ENCODE measurements at regions not wholly inside any gene's neighbourhood (a gene's known extent, or its start where the extent isn't known, plus 50 kb on each side); places are given as distances from the start of the nearest gene placed in this dataset.

DNA sequence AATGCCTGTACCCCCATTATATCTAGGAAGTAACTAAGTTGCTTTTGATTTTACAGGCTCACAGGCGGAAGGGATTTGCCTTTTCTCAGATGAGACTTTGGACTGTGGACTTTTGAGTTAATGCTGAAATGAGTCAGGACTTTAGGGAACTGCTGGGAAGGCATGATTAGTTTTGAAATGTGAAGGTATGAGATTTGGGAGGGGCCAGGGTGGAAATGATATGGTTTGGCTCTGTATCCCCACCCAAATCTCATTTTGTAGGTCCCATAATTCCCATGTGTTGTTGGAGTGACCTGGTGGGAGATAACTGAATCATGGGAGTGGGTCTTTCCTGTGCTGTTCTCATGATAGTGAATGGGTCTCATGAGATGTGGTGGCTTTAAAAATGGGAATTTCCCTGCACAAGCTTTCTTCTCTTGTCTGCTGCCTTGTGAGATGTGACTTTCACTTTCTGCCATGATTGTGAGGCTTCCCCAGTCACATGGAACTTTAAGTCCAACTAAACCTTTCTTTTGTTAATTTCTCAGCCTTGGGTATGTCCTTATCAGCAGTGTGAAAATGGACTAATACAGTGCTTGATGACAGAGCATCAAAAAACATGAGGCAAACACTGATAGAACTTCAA is 1119.5 kb downstream of the PLA2G4A start (continued):
- TF ChIP-seq EZH2 (IDR thresholded peaks at IDR 0.05; ENCODE audit: low read depth, unreplicated experiment) (no peak), CREB1 (CRISPR knock-in tag; IDR thresholded peaks at IDR 0.05; ENCODE audit: low read depth) (no peak), NANOG (IDR thresholded peaks at IDR 0.05; ENCODE audit: borderline replicate concordance) (no peak), STAT1 (IDR thresholded peaks at IDR 0.05; ENCODE audit: unreplicated experiment) (no peak), EZH2phosphoT487 (IDR thresholded peaks at IDR 0.05; ENCODE audit: unreplicated experiment) (no peak)
- TF ChIP-seq, protein P1, sequence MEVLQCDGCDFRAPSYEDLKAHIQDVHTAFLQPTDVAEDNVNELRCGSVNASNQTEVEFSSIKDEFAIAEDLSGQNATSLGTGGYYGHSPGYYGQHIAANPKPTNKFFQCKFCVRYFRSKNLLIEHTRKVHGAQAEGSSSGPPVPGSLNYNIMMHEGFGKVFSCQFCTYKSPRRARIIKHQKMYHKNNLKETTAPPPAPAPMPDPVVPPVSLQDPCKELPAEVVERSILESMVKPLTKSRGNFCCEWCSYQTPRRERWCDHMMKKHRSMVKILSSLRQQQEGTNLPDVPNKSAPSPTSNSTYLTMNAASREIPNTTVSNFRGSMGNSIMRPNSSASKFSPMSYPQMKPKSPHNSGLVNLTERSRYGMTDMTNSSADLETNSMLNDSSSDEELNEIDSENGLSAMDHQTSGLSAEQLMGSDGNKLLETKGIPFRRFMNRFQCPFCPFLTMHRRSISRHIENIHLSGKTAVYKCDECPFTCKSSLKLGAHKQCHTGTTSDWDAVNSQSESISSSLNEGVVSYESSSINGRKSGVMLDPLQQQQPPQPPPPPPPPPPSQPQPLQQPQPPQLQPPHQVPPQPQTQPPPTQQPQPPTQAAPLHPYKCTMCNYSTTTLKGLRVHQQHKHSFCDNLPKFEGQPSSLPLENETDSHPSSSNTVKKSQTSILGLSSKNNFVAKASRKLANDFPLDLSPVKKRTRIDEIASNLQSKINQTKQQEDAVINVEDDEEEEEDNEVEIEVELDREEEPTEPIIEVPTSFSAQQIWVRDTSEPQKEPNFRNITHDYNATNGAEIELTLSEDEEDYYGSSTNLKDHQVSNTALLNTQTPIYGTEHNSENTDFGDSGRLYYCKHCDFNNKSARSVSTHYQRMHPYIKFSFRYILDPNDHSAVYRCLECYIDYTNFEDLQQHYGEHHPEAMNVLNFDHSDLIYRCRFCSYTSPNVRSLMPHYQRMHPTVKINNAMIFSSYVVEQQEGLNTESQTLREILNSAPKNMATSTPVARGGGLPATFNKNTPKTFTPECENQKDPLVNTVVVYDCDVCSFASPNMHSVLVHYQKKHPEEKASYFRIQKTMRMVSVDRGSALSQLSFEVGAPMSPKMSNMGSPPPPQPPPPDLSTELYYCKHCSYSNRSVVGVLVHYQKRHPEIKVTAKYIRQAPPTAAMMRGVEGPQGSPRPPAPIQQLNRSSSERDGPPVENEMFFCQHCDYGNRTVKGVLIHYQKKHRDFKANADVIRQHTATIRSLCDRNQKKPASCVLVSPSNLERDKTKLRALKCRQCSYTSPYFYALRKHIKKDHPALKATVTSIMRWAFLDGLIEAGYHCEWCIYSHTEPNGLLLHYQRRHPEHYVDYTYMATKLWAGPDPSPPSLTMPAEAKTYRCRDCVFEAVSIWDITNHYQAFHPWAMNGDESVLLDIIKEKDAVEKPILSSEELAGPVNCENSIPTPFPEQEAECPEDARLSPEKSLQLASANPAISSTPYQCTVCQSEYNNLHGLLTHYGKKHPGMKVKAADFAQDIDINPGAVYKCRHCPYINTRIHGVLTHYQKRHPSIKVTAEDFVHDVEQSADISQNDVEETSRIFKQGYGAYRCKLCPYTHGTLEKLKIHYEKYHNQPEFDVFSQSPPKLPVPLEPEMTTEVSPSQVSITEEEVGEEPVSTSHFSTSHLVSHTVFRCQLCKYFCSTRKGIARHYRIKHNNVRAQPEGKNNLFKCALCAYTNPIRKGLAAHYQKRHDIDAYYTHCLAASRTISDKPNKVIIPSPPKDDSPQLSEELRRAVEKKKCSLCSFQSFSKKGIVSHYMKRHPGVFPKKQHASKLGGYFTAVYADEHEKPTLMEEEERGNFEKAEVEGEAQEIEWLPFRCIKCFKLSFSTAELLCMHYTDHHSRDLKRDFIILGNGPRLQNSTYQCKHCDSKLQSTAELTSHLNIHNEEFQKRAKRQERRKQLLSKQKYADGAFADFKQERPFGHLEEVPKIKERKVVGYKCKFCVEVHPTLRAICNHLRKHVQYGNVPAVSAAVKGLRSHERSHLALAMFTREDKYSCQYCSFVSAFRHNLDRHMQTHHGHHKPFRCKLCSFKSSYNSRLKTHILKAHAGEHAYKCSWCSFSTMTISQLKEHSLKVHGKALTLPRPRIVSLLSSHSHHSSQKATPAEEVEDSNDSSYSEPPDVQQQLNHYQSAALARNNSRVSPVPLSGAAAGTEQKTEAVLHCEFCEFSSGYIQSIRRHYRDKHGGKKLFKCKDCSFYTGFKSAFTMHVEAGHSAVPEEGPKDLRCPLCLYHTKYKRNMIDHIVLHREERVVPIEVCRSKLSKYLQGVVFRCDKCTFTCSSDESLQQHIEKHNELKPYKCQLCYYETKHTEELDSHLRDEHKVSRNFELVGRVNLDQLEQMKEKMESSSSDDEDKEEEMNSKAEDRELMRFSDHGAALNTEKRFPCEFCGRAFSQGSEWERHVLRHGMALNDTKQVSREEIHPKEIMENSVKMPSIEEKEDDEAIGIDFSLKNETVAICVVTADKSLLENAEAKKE (CRISPR knock-in tag; IDR thresholded peaks at IDR 0.05) = no peak
- TF ChIP-seq, protein P2, sequence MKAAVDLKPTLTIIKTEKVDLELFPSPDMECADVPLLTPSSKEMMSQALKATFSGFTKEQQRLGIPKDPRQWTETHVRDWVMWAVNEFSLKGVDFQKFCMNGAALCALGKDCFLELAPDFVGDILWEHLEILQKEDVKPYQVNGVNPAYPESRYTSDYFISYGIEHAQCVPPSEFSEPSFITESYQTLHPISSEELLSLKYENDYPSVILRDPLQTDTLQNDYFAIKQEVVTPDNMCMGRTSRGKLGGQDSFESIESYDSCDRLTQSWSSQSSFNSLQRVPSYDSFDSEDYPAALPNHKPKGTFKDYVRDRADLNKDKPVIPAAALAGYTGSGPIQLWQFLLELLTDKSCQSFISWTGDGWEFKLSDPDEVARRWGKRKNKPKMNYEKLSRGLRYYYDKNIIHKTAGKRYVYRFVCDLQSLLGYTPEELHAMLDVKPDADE (IDR thresholded peaks at IDR 0.05) = no peak

GRCh38 chr1:187949567-187949966 is 1120.8 kb downstream of the PLA2G4A start:
- no peak for ATAC-seq
- H3K27me3 ChIP-seq (ENCODE audit: insufficient read depth) = no peaks in the 10 kb centered on the region
- no peaks in the 10 kb centered on the region for H3K79me2 ChIP-seq (replicated peaks; ENCODE audit: insufficient read depth)
- Mint-ChIP-seq H3K27me3 (ENCODE audit: insufficient read depth, low read depth, poor library complexity) (no peaks in the 10 kb centered on the region), H3K4me3 (no peak overlapping the region), H3K9me3 (peaks cover 54% of the 10 kb centered on the region), H3K36me3 (ENCODE audit: low read depth) (peaks cover 49% of the 10 kb centered on the region), H3K4me1 (no peaks in the 10 kb centered on the region), H3K27ac (no peak overlapping the region)
- H3K4me3 ChIP-seq = no peak overlapping the region
- H2AFZ ChIP-seq = no peak overlapping the region
- no peaks in the 10 kb centered on the region for H3F3A ChIP-seq (replicated peaks; ENCODE audit: low read depth)
- H3K27ac ChIP-seq (ENCODE audit: low read depth) = no peak overlapping the region
- no peaks in the 10 kb centered on the region for H4K20me1 ChIP-seq (replicated peaks; ENCODE audit: insufficient read depth)
- no peak for DNase-seq (ENCODE audit: low spot score)
- H3K9me2 ChIP-seq (ENCODE audit: insufficient read depth) = peaks cover 11% of the 10 kb centered on the region
- H3K4me2 ChIP-seq = no peak overlapping the region
- peaks cover 4% of the 10 kb centered on the region; the same call in 1 of the 2 replicates for H3K36me3 ChIP-seq (ENCODE audit: insufficient read depth)
- H3K4me1 ChIP-seq (ENCODE audit: insufficient read depth) = no peaks in the 10 kb centered on the region
- TF ChIP-seq ZNF114 (CRISPR knock-in tag; IDR thresholded peaks at IDR 0.05) = no peak
- TF ChIP-seq, protein P1 (CRISPR knock-in tag; IDR thresholded peaks at IDR 0.05) = no peak
- TF ChIP-seq JUNB (IDR thresholded peaks at IDR 0.05; ENCODE audit: unreplicated experiment) = no peak

All from GM23338 (cell line).